HCT116 (cell line): ENCODE measurements at regions not wholly inside any gene's neighbourhood (a gene's known extent, or its start where the extent isn't known, plus 50 kb on each side); places are given as distances from the start of the nearest gene placed in this dataset.

Experiments used
- ATAC-seq: fragments of 200-7000 bp; cut with Tn5 transposase; 2 replicates; pipeline ENCODE4 v1.9.1; 2020; ENCODE audit warnings: mild to moderate bottlenecking, moderate library complexity
- BruUV-seq: library from RNA; stranded (reverse); fragments of 400-500 nt; replicated peaks from 2 replicates; lab custom pipeline; 2021; lab: Mats Ljungman, UMichigan
- CTCF ChIA-PET: fragments of 300-600 bp; sonication (Branson Sonifier 250); formaldehyde crosslinking; loops from one replicate; lab custom pipeline; 2021; ENCODE audit warnings: antibody characterized with exemption; lab: Charles Lee
- POLR2A ChIA-PET: fragments of 300-600, 350-600 bp; sonication (Branson Sonifier 250); formaldehyde crosslinking; loops from one replicate; lab custom pipeline; 2021; ENCODE audit warnings: antibody characterized with exemption; lab: Charles Lee
- RAD21 ChIA-PET, 2 experiments: fragments of 300-600 bp; sonication (Branson Sonifier 250); formaldehyde crosslinking; loops; one replicate each; lab custom pipeline; 2023; ENCODE audit warnings: low total read pairs in 2 of 2; ENCODE audit not compliant: uncharacterized antibody in 2 of 2, unreplicated experiment in 2 of 2, low non-redundant PET in 1 of 2; lab: Charles Lee
- DNase-seq: peaks from one replicate; pipeline ENCODE4 v3.0.0-alpha.2; 2010; ENCODE audit warnings: low read depth, low spot score
- H2AFZ ChIP-seq: fragments of 200-600 bp; shearing (Covaris generic), sonication (generic); 2 replicates; pipeline ENCODE4 v1.6.1; 2017; ENCODE audit warnings: low read depth, mixed run types, mixed read lengths, antibody characterized with exemption, low read length; ENCODE audit not compliant: poor library complexity, severe bottlenecking
- H3K27ac ChIP-seq: 2 replicates; pipeline ENCODE4 v1.5.1; 2012; ENCODE audit warnings: low read depth, low read length
- H3K27me3 ChIP-seq: fragments of 200-600 bp; sonication (generic); 2 replicates; pipeline ENCODE4 v1.6.1; 2016; ENCODE audit warnings: mixed run types, low read length, mixed read lengths; ENCODE audit not compliant: insufficient read depth
- H3K36me3 ChIP-seq, 2 experiments: fragments of 200-500 bp in 1 of 2; fragments of 200-600 bp in 1 of 2; sonication (Bioruptor generic) in 1 of 2; sonication (generic) in 1 of 2; 2 replicates each; pipeline versions ENCODE4 v1.5.1 to v1.6.1; 2014 to 2016; ENCODE audit warnings: low read length in 2 of 2, inconsistent platforms in 1 of 2, mixed read lengths in 1 of 2, mixed run types in 1 of 2; ENCODE audit not compliant: insufficient read depth in 2 of 2, control insufficient read depth in 1 of 2
- H3K4me1 ChIP-seq, 2 experiments: fragments of 200-600 bp in 1 of 2; sonication (generic) in 1 of 2; 2 replicates each; pipeline versions ENCODE4 v1.5.1 to v1.6.1; 2012 to 2017; ENCODE audit warnings: low read length in 2 of 2, inconsistent platforms in 1 of 2, mild to moderate bottlenecking in 1 of 2, mixed read lengths in 1 of 2, mixed run types in 1 of 2, moderate library complexity in 1 of 2; ENCODE audit not compliant: insufficient read depth in 2 of 2, control insufficient read depth in 1 of 2
- H3K4me2 ChIP-seq: fragments of 200-600 bp; sonication (generic); 2 replicates; pipeline ENCODE4 v1.6.1; 2017; ENCODE audit warnings: mixed run types, low read length, mixed read lengths
- H3K4me3 ChIP-seq, 2 experiments: fragments of 200-600 bp in 1 of 2; sonication (generic) in 1 of 2; replicated peaks in 1 of 2; 2 replicates each; pipeline ENCODE4 v1.5.1; 2011 to 2016; ENCODE audit warnings: low read length in 2 of 2, control low read depth in 1 of 2, low read depth in 1 of 2, mild to moderate bottlenecking in 1 of 2, mixed read lengths in 1 of 2, mixed run types in 1 of 2
- H3K79me2 ChIP-seq: fragments of 200-600 bp; sonication (generic); 2 replicates; pipeline ENCODE4 v1.6.1; 2017; ENCODE audit warnings: mild to moderate bottlenecking, mixed run types, low read length, moderate library complexity, mixed read lengths; ENCODE audit not compliant: insufficient read depth
- H3K9ac ChIP-seq: fragments of 200-600 bp; sonication (generic); 2 replicates; pipeline ENCODE4 v1.6.1; 2016; ENCODE audit warnings: low read length, mixed read lengths
- H3K9me2 ChIP-seq: fragments of 200-600 bp; sonication (generic), shearing (Covaris generic); 2 replicates; pipeline ENCODE4 v1.6.1; 2017; ENCODE audit warnings: mixed run types, mild to moderate bottlenecking, moderate library complexity; ENCODE audit not compliant: insufficient read depth
- H3K9me3 ChIP-seq, 2 experiments: fragments of 200-500 bp in 1 of 2; fragments of 200-600 bp in 1 of 2; sonication (Bioruptor generic) in 1 of 2; sonication (generic) in 1 of 2; 2 replicates each; pipeline ENCODE4 v1.6.1; 2014 to 2017; ENCODE audit warnings: low read length in 2 of 2, mixed read lengths in 2 of 2, inconsistent platforms in 1 of 2, low read depth in 1 of 2, mild to moderate bottlenecking in 1 of 2, mixed run types in 1 of 2, moderate library complexity in 1 of 2; ENCODE audit not compliant: control insufficient read depth in 1 of 2, insufficient read depth in 1 of 2
- H4K20me1 ChIP-seq: fragments of 200-600 bp; sonication (generic), shearing (Covaris generic); 2 replicates; pipeline ENCODE4 v1.6.1; 2017; ENCODE audit warnings: mixed run types, mild to moderate bottlenecking, moderate library complexity; ENCODE audit not compliant: insufficient read depth
- CBX3 ChIP-seq: IDR thresholded peaks from 2 replicates; pipeline ENCODE4 v1.6.1; 2012; ENCODE audit warnings: low read depth
- CEBPB ChIP-seq: IDR thresholded peaks from 2 replicates; pipeline ENCODE4 v1.6.1; 2012; ENCODE audit warnings: low read depth
- EGR1 ChIP-seq: IDR thresholded peaks from 2 replicates; pipeline ENCODE4 v1.6.1; 2012; ENCODE audit warnings: low read depth
- ELF1 ChIP-seq: IDR thresholded peaks from 2 replicates; pipeline ENCODE4 v1.6.1; 2012; ENCODE audit warnings: low read depth, borderline replicate concordance
- EZH2 ChIP-seq: fragments of 200-600 bp; sonication (generic); IDR thresholded peaks from 2 replicates; pipeline ENCODE4 v1.6.1; 2017; ENCODE audit warnings: antibody characterized with exemption, mixed run types
- FOSL1 ChIP-seq: IDR thresholded peaks from 2 replicates; pipeline ENCODE4 v1.6.1; 2012; ENCODE audit warnings: low read depth
- JUND ChIP-seq: IDR thresholded peaks from 2 replicates; pipeline ENCODE4 v1.6.1; 2012
- MAX ChIP-seq: IDR thresholded peaks from 2 replicates; pipeline ENCODE4 v1.6.1; 2012
- POLR2A ChIP-seq: IDR thresholded peaks from 2 replicates; pipeline ENCODE4 v1.7.0; 2011; ENCODE audit warnings: borderline replicate concordance; ENCODE audit not compliant: insufficient read depth, insufficient read length; ENCODE audit errors: extremely low read depth
- POLR2AphosphoS5 ChIP-seq: IDR thresholded peaks from 2 replicates; pipeline ENCODE4 v1.6.1; 2011; ENCODE audit warnings: mild to moderate bottlenecking, low read depth, low read length, moderate library complexity
- RAD21 ChIP-seq: IDR thresholded peaks from 2 replicates; pipeline ENCODE4 v1.6.1; 2012; ENCODE audit warnings: low read depth, mild to moderate bottlenecking
- SIN3A ChIP-seq: IDR thresholded peaks from 2 replicates; pipeline ENCODE4 v1.6.1; 2012; ENCODE audit warnings: low read depth
- SP1 ChIP-seq: IDR thresholded peaks from 2 replicates; pipeline ENCODE4 v1.6.1; 2012; ENCODE audit warnings: low read depth
- SRF ChIP-seq: IDR thresholded peaks from 2 replicates; pipeline ENCODE4 v1.6.1; 2012; ENCODE audit warnings: low read depth
- TCF7L2 ChIP-seq: IDR thresholded peaks from 2 replicates; pipeline ENCODE4 v1.7.0; 2011; ENCODE audit warnings: borderline replicate concordance, inconsistent platforms; ENCODE audit not compliant: insufficient read depth, insufficient read length; ENCODE audit errors: extremely low read depth
- YY1 ChIP-seq: IDR thresholded peaks from 2 replicates; pipeline ENCODE4 v1.6.1; 2011; ENCODE audit warnings: low read length, low read depth, moderate library complexity, mild to moderate bottlenecking; ENCODE audit not compliant: insufficient replicate concordance; ENCODE audit errors: extremely low read depth
- ZNF274 ChIP-seq: fragments of 200-500 bp; sonication (Bioruptor generic); IDR thresholded peaks from 2 replicates; pipeline ENCODE4 v1.6.1; 2014; ENCODE audit warnings: mild to moderate bottlenecking, low read depth, low read length, inconsistent platforms
- intact Hi-C: fragments of 100-400 bp; cut with micrococcal nuclease; formaldehyde crosslinking; loops from 2 replicates; pipeline ENCODE4 v1.10.0; 2022
- TF ChIP-seq, protein P1 (sequence below): IDR thresholded peaks from 2 replicates; pipeline ENCODE4 v1.6.1; 2011; ENCODE audit warnings: mild to moderate bottlenecking, low read length, moderate library complexity; ENCODE audit not compliant: insufficient replicate concordance; ENCODE audit errors: extremely low read depth

GRCh38 chr16:86910161-86910769 is 331.9 kb downstream of the FOXL1 start:
- Histone ChIP-seq H3K4me1 (no peaks in the 10 kb centered on the region), H3K27me3 (no peaks in the 10 kb centered on the region), H3K36me3 (no peaks in the 10 kb centered on the region), H3K4me2 (no peak overlapping the region), H3K9me3 (no peaks in the 10 kb centered on the region), H2AFZ (no peak overlapping the region), H3K4me3 (no peak overlapping the region), H3K9me2 (no peaks in the 10 kb centered on the region), H3K9ac (no peak overlapping the region), H4K20me1 (no peaks in the 10 kb centered on the region), H3K79me2 (no peaks in the 10 kb centered on the region), H3K27ac (no peak overlapping the region)
- CTCF ChIA-PET: no interaction called here
- RAD21 ChIA-PET: no interaction called here
- intact Hi-C loops: no loop called here
- POLR2A ChIA-PET: no interaction called here
- no TSS peak for BruUV-seq
- no peak for TF ChIP-seq ZNF274
- no peak for TF ChIP-seq SP1
- TF ChIP-seq, protein P1, sequence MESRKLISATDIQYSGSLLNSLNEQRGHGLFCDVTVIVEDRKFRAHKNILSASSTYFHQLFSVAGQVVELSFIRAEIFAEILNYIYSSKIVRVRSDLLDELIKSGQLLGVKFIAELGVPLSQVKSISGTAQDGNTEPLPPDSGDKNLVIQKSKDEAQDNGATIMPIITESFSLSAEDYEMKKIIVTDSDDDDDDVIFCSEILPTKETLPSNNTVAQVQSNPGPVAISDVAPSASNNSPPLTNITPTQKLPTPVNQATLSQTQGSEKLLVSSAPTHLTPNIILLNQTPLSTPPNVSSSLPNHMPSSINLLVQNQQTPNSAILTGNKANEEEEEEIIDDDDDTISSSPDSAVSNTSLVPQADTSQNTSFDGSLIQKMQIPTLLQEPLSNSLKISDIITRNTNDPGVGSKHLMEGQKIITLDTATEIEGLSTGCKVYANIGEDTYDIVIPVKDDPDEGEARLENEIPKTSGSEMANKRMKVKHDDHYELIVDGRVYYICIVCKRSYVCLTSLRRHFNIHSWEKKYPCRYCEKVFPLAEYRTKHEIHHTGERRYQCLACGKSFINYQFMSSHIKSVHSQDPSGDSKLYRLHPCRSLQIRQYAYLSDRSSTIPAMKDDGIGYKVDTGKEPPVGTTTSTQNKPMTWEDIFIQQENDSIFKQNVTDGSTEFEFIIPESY: no peak
- TF ChIP-seq JUND: no peak
- TF ChIP-seq TCF7L2: no peak
- no peak for TF ChIP-seq CBX3
- no peak for TF ChIP-seq EGR1
- no peak for TF ChIP-seq SRF
- no peak for TF ChIP-seq FOSL1
- TF ChIP-seq CEBPB: no peak
- no peak for TF ChIP-seq EZH2
- TF ChIP-seq POLR2AphosphoS5: no peak
- TF ChIP-seq POLR2A: no peak
- no peak for TF ChIP-seq RAD21
- no peak for TF ChIP-seq YY1
- no peak for TF ChIP-seq MAX
- TF ChIP-seq ELF1: no peak
- TF ChIP-seq SIN3A: no peak
- ATAC-seq: no peak
- no peak for DNase-seq
